CD4-positive, alpha-beta T cell treated with Interleukin-12 subunit alpha and Interleukin-12 subunit beta, for 1 hour (primary cell): ENCODE measurements at regions not wholly inside any gene's neighbourhood (a gene's known extent, or its start where the extent isn't known, plus 50 kb on each side); places are given as distances from the start of the nearest gene placed in this dataset.

ENCODE experiments used
- DNase-seq: peaks from one replicate; pipeline ENCODE4 v3.0.0-alpha.2; 2020

DNA sequence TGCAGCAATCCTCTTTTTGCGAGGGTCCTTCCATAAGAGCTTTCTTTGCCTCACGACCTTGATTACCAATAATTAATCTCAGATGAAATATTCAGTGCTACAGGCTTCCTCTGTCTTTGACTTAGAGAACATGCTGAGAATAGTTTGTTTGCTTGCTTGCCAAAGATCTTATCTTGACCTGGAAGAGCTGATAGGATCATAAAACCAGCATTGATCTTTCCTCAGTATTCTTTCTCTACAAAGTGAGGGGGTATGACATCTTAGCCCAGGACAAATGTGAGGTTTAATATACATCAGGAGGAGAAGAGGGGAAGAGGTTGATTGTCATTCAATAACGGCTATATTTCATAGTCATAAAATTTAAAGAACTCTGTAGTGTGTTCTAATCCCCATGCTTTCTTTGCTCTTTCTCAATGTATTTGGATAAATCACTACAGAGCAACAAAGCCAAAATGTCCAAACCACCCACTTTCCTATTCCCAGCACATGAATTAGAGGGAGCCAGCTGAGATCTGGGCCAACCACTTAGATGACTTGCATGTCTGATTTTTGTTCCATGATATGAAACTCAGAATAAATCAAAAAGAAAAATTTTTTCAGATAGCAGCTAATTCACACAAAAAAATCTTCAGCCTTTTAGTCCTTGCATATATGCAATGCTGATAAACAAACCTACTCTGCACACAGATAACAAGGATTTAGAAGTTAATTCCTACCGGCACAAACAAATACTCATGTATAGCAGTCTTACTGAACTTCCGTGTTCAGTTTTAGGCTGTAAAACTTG lies 50.5 kb upstream of the IPO9 start:
- DNase-seq: no peak
